ENCODE measurements at regions not wholly inside any gene's neighbourhood (a gene's known extent, or its start where the extent isn't known, plus 50 kb on each side); places are given as distances from the start of the nearest gene placed in this dataset.

DNA sequence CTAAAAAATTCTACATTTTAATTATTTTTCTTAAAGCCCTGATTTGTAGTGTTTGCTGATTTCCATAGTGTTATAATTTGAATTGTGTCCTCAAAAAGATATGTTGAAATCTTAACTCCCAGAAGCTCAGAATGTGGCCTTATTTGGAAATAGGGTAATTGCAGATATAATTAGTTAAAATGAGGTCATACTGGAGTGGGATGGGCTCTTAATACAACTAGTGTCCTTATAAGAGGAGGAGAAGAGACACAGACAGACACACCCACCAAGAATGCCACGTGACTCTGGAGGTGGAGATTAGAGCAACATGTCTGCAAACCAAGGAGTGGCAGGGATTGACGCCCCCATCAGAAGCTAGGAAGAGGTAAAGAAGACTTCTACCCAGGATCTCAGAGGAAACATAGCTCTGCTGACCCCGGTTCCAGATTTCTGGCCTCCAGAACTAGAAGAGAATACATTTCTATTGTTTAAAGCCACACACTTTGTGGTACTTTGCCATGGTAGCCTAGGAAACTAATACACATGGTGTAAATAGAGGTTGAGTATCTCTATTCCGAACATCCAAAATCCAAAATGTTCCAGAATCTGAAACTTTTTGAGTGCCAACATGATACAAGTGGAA is 70.5 kb upstream of the IRF2 start:
- TF ChIP-seq, protein P1, sequence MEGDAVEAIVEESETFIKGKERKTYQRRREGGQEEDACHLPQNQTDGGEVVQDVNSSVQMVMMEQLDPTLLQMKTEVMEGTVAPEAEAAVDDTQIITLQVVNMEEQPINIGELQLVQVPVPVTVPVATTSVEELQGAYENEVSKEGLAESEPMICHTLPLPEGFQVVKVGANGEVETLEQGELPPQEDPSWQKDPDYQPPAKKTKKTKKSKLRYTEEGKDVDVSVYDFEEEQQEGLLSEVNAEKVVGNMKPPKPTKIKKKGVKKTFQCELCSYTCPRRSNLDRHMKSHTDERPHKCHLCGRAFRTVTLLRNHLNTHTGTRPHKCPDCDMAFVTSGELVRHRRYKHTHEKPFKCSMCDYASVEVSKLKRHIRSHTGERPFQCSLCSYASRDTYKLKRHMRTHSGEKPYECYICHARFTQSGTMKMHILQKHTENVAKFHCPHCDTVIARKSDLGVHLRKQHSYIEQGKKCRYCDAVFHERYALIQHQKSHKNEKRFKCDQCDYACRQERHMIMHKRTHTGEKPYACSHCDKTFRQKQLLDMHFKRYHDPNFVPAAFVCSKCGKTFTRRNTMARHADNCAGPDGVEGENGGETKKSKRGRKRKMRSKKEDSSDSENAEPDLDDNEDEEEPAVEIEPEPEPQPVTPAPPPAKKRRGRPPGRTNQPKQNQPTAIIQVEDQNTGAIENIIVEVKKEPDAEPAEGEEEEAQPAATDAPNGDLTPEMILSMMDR (IDR thresholded peaks at IDR 0.05), result no peak
- no peak for TF ChIP-seq POLR2A (IDR thresholded peaks at IDR 0.05)
